ELR (cell line): ENCODE measurements at regions not wholly inside any gene's neighbourhood (a gene's known extent, or its start where the extent isn't known, plus 50 kb on each side); places are given as distances from the start of the nearest gene placed in this dataset.

Experiments used
- DNase-seq: peaks from one replicate; pipeline ENCODE4 v3.0.0-alpha.2; 2015; ENCODE audit warnings: low read depth

GRCh38 chr16:9412915-9413264 lies 321.4 kb downstream of the HAPSTR1 start:
- no peak for DNase-seq

GRCh38 chr16:9415545-9415944 lies 324.1 kb downstream of the HAPSTR1 start:
- DNase-seq, result no peak

GRCh38 chr16:9417898-9418297 lies 326.5 kb downstream of the HAPSTR1 start:
- no peak for DNase-seq

- DNase-seq, result no peak
Observed at GRCh38 chr16:9419161-9419560, 327.7 kb downstream of the HAPSTR1 start.

GRCh38 chr16:9422762-9423513 lies 331.5 kb downstream of the HAPSTR1 start:
- DNase-seq, result no peak

GRCh38 chr16:9425236-9425635 lies 333.8 kb downstream of the HAPSTR1 start:
- no peak for DNase-seq

- no peak for DNase-seq
Observed at GRCh38 chr16:9428355-9429005, 337.0 kb downstream of the HAPSTR1 start.

GRCh38 chr16:9429646-9430330 lies 338.3 kb downstream of the HAPSTR1 start:
- no peak for DNase-seq

GRCh38 chr16:9434659-9435058 lies 343.2 kb downstream of the HAPSTR1 start:
- no peak for DNase-seq

- no peak for DNase-seq
Observed at GRCh38 chr16:9436175-9436574, 344.7 kb downstream of the HAPSTR1 start.

- no peak for DNase-seq
Observed at GRCh38 chr16:9437115-9437514, 345.7 kb downstream of the HAPSTR1 start.

GRCh38 chr16:9438991-9439390 lies 347.5 kb downstream of the HAPSTR1 start:
- no peak for DNase-seq

- DNase-seq, result no peak
Observed at GRCh38 chr16:9441012-9441411, 349.6 kb downstream of the HAPSTR1 start.

GRCh38 chr16:9443864-9444263 lies 352.4 kb downstream of the HAPSTR1 start:
- DNase-seq, result no peak

- DNase-seq, result no peak
Observed at GRCh38 chr16:9446471-9447194, 355.2 kb downstream of the HAPSTR1 start.

- DNase-seq, result no peak
Observed at GRCh38 chr16:9447195-9447551, 355.7 kb downstream of the HAPSTR1 start.

GRCh38 chr16:9447699-9448098 lies 356.3 kb downstream of the HAPSTR1 start:
- no peak for DNase-seq

GRCh38 chr16:9449597-9449996 lies 358.2 kb downstream of the HAPSTR1 start:
- no peak for DNase-seq

- DNase-seq, result no peak
Observed at GRCh38 chr16:9457215-9457614, 365.8 kb downstream of the HAPSTR1 start.

GRCh38 chr16:9458816-9459215 lies 367.4 kb downstream of the HAPSTR1 start:
- DNase-seq, result no peak

- DNase-seq, result no peak
Observed at GRCh38 chr16:9462984-9463383, 371.5 kb downstream of the HAPSTR1 start.

- DNase-seq, result no peak
Observed at GRCh38 chr16:9463461-9463860, 372.0 kb downstream of the HAPSTR1 start.

GRCh38 chr16:9465161-9465560 lies 373.7 kb downstream of the HAPSTR1 start:
- DNase-seq, result no peak
